NCI-H524 (cell line): ENCODE measurements at regions not wholly inside any gene's neighbourhood (a gene's known extent, or its start where the extent isn't known, plus 50 kb on each side); places are given as distances from the start of the nearest gene placed in this dataset.

Source experiments
- DNase-seq, 2 experiments: peaks; one replicate each; lab custom pipeline; 2025; lab: John Stamatoyannopoulos, UW

- no peak for DNase-seq
These were observed 119.8 kb upstream of the ARHGAP28 start for GRCh38 chr18:6609666-6610264.

DNA sequence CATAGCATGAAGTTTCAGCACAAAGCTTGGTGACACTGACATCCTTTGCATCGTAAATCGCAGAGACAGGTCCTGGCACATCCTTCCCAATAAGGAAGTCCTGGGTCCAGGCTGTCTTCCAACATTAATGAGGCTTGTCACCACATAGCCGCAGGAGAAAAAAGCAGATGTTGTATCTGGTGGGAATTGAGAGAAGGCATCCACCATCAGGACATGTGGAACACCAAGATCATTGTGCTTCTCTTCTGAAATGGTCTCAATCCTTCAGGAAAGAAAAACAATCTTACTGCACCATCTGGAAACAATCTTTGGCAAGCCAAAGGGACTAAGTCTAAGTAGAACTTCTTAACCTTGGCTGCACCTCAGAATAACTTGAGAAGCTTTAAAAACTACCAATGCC, 119.0 kb upstream of the ARHGAP28 start:
- no peak for DNase-seq

DNA sequence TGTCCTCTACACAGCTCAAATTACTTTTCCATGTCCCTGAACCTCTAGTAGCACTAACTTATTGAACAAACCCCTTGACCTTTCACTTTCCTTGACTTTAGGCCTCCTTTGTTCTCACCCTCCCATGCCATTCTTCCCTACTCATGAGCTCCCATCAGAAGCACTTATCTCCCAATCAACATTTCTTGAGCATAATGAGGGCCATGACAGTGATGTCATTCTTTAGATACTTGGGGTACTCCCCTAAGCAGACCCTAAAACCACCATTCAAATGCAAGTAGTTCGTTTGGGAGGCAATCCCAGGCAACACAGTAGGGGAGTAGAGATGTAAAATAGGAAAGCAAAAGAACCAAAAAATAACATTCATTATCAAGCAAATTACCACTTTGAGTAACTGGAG, 115.9 kb upstream of the ARHGAP28 start:
- no peak for DNase-seq

DNA sequence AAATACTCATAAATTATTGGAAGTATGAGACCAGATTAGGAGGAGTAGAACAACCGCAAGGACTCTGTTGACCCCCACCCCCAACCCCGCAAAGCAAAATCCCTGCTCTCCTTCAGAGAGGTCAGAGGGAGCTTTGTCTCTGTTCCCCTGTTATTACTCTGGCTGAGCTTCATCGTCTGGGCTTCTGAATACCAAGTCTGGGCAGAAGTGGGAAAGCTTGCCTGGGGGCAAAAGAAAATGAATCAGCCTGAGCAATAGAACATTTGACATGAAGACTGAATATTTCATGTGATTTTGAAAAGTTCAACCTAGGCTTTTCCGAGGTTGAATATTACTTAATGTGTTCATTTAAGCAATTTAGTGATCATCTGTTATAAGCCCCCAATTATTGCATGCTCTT, 114.6 kb upstream of the ARHGAP28 start:
- DNase-seq: no peak

- DNase-seq: no peak
These were observed 112.5 kb upstream of the ARHGAP28 start for GRCh38 chr18:6616981-6617380.

DNA sequence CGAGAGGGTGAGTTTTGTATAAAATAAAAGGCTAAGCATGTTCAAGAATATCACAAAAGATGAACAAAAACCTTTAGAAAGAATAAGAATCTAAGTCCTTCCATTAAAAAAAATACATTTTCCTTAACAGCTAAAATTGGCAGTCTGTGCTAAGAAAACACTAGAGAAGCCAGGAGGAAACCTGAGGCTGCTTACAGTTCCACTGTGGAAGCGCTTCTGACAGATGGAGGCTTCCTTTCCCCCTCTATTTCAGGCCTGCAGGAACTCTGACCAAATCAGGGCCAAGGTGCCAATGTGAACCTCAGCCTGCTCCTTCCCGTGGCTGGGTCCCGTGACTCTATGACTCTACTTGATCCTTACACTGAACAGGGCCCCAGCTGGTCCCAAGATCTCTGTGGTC, 108.1 kb upstream of the ARHGAP28 start:
- no peak for DNase-seq

GRCh38 chr18:6623278-6623677, 106.2 kb upstream of the ARHGAP28 start:
- no peak for DNase-seq

DNA sequence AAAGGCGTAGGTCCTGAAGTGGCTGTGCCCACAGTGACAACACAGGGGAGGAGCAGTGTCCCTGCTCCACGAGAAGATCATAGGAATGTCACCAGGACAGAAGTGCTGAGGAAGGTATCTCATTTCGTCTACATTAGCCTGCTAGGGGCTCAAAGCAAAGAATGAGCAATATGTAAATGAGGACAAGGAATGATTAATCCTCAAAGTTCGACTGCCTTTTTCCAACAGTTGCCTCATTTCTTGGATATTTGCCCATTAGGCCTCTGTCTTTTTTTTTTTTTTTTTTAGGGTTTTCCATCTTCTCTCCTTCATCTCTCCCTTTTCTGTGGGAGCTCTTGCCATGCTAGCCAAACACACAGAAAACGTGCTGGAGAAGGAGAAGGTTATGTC, 105.2 kb upstream of the ARHGAP28 start:
- DNase-seq: no peak

- no peak for DNase-seq
These were observed 104.7 kb upstream of the ARHGAP28 start for GRCh38 chr18:6624661-6625311.

DNA sequence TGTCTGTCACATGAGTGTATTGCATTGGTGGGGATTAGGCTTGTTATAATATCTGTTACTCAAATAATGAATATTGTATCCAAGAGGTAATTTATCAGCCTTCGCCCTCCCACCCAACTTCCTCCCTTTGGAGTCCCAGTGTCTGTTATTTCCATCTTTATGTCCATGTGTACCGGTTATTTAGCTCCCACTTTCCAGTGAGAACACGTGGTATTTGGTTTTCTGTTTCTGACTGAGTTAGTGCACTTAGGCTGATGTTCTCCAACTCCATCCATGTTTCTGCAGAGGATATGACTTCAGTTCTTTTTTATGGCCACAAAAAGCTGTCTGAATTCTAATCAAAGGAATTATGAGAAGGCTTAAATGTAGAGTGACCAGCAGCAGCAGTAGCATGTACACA, 104.0 kb upstream of the ARHGAP28 start:
- no peak for DNase-seq

- no peak for DNase-seq
These were observed 103.1 kb upstream of the ARHGAP28 start for GRCh38 chr18:6626457-6626856.

DNA sequence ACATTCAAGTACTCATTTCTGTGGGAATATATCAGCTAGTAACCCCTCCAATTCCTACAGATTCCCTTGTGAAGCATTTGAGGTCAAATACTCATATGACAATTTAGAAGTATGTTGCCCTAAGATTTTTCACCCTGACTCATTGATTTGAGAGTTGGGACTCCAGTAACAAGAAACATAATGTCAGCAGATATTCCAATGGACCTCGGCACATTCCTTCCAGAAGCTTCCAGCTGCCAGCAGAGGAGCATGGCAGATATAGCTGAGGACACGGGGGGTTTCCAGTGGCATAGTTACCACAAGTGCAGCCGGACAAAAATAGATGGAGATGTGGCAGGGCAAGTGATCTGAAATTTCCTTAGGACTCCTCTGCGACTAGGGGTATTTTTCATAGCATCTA, 101.9 kb upstream of the ARHGAP28 start:
- no peak for DNase-seq

- no peak for DNase-seq
These were observed 101.3 kb upstream of the ARHGAP28 start for GRCh38 chr18:6628187-6628586.

DNA sequence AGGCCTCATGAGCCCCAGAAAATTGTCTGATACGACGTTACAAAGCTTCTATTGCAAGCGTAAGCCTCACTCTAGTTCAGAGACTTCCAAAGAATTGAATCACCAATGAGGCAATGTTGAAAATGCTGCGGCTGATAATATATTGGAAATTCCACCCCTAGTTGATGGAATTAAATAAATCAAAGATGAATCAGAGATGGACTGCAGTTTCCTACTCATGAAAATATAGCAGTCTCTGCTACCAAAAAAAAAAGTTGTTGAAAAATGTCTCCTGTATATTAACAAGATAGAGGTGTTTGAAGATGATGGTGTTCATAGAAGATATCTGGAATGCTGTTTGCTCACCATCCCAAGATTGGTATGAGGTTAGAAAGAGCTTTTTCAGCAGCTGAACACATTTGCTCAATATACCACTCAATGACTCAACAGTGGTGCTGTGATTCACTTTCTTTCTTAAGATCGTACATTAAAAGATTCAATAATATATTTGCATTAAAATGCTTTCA, 99.8 kb upstream of the ARHGAP28 start:
- no peak for DNase-seq

DNA sequence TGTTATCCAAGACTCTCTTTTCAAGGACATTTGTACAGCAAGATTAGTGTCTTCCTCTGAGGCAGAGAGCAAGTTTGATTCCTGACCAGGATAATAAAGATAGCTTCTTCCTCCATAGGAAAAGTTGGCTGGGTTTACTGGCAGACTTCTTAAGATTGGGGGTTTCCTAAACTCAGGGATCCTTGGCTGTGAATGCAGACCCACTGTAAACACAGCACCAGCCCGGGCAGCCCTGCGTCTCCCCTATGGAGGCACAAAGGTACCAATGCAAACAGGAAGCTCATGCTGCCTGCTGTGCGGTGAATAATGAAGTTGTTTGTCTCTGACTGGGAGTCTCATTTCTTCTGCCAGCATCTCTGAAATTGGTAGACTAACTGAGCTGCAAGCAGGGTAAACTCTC, 96.2 kb upstream of the ARHGAP28 start:
- DNase-seq: no peak

GRCh38 chr18:6636091-6636490, 93.4 kb upstream of the ARHGAP28 start:
- DNase-seq: no peak

GRCh38 chr18:6638447-6638846, 91.1 kb upstream of the ARHGAP28 start:
- DNase-seq: no peak

DNA sequence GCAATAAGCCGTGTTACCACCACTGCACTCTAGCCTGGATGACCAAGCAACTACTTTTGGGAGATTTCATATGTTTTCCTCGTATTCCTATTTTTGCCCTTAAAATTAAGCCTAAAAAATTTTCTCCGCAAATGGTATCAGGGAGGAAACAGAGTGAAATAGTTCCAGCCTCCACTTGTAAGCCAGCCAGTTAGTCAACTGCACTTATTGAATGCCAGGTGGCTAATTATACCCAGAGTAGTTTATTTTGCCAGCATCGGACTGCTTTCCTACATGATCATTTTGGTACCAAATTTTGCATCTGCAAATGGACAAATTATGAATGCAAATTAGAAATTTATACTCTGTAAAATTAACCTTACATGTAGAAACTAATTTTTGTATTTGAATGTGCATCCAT, 90.2 kb upstream of the ARHGAP28 start:
- DNase-seq: no peak

DNA sequence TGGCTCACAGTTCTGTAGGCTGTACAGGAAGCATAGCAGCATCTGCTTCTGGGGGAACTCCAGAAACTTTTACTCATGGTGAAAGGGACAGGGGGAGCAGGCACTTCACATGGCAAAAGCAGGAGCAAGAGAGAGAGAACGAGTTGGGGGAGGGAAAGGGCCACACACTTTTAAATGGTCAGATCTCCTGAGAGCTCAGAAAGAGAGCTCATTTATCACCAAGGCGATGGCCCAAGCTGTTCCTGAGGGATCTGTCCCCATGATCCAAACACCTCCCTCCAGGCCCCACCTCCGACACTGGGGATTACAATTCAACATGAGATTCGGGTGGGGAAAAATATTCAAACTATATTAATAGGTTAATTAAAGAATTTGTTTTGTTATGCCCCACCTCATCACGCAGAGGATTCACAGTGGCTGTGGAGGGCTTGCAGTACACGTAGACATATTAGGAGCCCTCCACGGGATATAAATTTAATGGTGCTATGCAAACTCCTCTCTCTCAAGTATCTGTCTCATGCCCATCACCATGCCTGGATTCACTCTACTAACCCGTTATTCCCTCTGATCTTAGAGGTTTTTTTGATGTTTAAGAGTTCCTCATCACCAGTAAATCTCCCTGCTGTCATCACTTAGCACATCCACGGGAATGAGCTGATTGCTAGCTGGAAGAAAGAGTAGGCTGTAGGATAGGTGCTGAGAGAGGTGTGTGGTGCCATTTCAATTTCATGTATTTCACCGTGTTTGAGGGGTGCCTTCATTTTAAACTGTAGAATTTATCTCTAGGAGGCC, 84.5 kb upstream of the ARHGAP28 start:
- DNase-seq: peak; percentile 7 to 43

DNA sequence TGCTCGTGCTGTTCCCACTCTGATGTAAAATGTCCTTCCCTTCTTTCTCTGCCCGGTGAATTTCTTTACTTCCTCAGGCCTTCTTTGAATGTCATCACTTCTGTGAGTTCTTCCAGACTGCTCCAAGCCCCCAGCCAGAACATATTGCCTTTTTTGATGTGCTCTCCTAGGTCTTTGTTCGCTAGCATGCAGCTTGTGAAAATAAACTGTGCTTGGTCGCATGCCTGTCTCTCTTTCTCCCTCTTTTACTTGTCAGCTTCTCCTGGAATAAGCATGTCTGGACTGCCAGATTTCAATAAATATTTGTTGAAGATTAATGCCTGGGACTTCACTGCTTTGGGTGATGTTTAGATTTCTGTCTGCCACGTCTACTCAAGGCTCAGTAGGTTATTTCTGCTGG, 82.7 kb upstream of the ARHGAP28 start:
- no peak for DNase-seq

DNA sequence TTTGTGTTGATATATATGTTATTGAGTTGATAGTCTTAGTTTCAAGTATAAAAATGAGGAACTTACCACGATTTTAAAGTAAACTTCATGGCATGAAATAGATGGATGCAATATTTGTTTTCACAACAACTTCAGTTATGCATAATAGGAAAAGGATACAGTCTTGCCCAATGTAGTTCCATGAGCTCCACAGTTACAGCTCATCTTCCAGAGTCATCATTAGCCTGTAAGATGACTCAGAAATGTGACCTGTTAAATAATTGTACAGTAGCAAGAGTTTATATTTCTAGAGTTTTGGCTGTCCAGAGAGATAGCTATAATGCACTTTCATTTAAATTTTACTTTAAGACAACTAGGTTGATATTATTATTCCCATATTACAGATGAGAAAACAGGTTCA, 80.9 kb upstream of the ARHGAP28 start:
- DNase-seq: no peak

- no peak for DNase-seq
These were observed 79.9 kb upstream of the ARHGAP28 start for GRCh38 chr18:6649421-6650126.

GRCh38 chr18:6650127-6650507, 79.4 kb upstream of the ARHGAP28 start:
- DNase-seq: peak in 1 of 2 experiments; percentile 23
